Uterus (tissue), 3 donors: ENCODE measurements at regions not wholly inside any gene's neighbourhood (a gene's known extent, or its start where the extent isn't known, plus 50 kb on each side); places are given as distances from the start of the nearest gene placed in this dataset.

Source experiments
- DNase-seq, 2 donors: peaks; one replicate each; pipeline ENCODE4 v3.0.0-alpha.2; 2019 to 2020
- H3K27ac ChIP-seq, 2 donors: fragments of 200-600 bp; sonication (generic); 1 replicate in 1 of 2; 2 replicates in 1 of 2; pipeline ENCODE4 v1.5.1; 2016 to 2018
- H3K27me3 ChIP-seq, 2 donors: fragments of 200-600 bp; sonication (generic); one replicate each; pipeline ENCODE4 v1.5.1; 2018 to 2019; ENCODE audit warnings: control low read depth in 1 of 2
- H3K36me3 ChIP-seq, 2 donors: fragments of 200-600 bp; sonication (generic); one replicate each; pipeline ENCODE4 v1.5.1; 2019; ENCODE audit warnings: control low read depth in 1 of 2
- H3K4me1 ChIP-seq, 2 donors: fragments of 200-600 bp; sonication (generic); one replicate each; pipeline ENCODE4 v1.5.1; 2018 to 2019; ENCODE audit warnings: control low read depth in 1 of 2
- H3K4me3 ChIP-seq, 2 donors: fragments of 200-600 bp; sonication (generic); 1 replicate in 1 of 2; 2 replicates in 1 of 2; pipeline ENCODE4 v1.5.1; 2018 to 2019; ENCODE audit warnings: mild to moderate bottlenecking in 1 of 2
- H3K9me3 ChIP-seq, 2 donors: fragments of 200-600 bp; sonication (generic); one replicate each; pipeline ENCODE4 v1.5.1; 2019; ENCODE audit warnings: control low read depth in 1 of 2
- POLR2A ChIP-seq, 2 donors: fragments of 450-650 bp; IDR thresholded peaks; one replicate each; pipeline ENCODE4 v1.6.1; 2016; ENCODE audit warnings: antibody characterized with exemption in 2 of 2, mild to moderate bottlenecking in 1 of 2, moderate library complexity in 1 of 2
- intact Hi-C: fragments of 100-400 bp; cut with DNase I; formaldehyde crosslinking; loops from one replicate; pipeline ENCODE4 v1.15.1; 2023; ENCODE audit warnings: low total_unique reads
- TF ChIP-seq, protein P1 (sequence below), 4 experiments: fragments of 200-600 bp in 2 of 4; fragments of 450-650 bp in 2 of 4; sonication (generic) in 2 of 4; IDR thresholded peaks; one replicate each; pipeline ENCODE4 v1.5.1; 2016 to 2019; ENCODE audit warnings: antibody characterized with exemption in 4 of 4, mild to moderate bottlenecking in 2 of 4, moderate library complexity in 1 of 4
- donor health status: DM: yes; HTN: yes; CAD: no.

GRCh38 chr3:148229107-148229506 lies 468.6 kb upstream of the AGTR1 start:
- intact Hi-C loops, result no loop called here

DNA sequence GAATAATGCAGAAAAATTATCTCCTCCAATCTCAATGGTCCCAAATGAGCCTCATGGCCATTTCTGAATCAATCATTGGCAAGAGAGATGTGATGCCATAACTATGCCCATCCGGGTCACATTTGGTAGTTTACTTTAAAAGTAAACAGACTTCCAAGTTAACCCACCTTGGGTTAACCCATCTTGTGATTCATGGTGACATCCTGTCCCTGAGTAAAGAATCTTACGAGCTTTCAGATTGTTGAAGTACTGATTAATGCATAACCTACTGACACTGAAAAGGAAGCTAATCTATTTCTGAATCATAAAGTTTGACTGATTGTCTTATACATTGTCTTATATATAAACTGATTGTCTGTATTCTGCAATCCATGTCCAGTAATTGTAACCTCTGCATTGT lies 467.2 kb upstream of the AGTR1 start:
- Histone ChIP-seq H3K4me1 (no peaks in the 10 kb centered on the region), H3K27ac (no peak overlapping the region), H3K9me3 (no peaks in the 10 kb centered on the region), H3K4me3 (no peak overlapping the region), H3K36me3 (no peaks in the 10 kb centered on the region), H3K27me3 (no peaks in the 10 kb centered on the region)
- TF ChIP-seq, protein P1, sequence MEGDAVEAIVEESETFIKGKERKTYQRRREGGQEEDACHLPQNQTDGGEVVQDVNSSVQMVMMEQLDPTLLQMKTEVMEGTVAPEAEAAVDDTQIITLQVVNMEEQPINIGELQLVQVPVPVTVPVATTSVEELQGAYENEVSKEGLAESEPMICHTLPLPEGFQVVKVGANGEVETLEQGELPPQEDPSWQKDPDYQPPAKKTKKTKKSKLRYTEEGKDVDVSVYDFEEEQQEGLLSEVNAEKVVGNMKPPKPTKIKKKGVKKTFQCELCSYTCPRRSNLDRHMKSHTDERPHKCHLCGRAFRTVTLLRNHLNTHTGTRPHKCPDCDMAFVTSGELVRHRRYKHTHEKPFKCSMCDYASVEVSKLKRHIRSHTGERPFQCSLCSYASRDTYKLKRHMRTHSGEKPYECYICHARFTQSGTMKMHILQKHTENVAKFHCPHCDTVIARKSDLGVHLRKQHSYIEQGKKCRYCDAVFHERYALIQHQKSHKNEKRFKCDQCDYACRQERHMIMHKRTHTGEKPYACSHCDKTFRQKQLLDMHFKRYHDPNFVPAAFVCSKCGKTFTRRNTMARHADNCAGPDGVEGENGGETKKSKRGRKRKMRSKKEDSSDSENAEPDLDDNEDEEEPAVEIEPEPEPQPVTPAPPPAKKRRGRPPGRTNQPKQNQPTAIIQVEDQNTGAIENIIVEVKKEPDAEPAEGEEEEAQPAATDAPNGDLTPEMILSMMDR (IDR thresholded peaks at IDR 0.05), result no peak
- no peak for TF ChIP-seq POLR2A (IDR thresholded peaks at IDR 0.05)
- intact Hi-C loops, result no loop called here
- no peak for DNase-seq

More at GRCh38 chr3:148229107-148229506, 468.6 kb upstream of the AGTR1 start:
- DNase-seq, result no peak
- Histone ChIP-seq H3K4me3 (no peak overlapping the region), H3K9me3 (no peaks in the 10 kb centered on the region), H3K4me1 (no peaks in the 10 kb centered on the region), H3K27ac (no peak overlapping the region), H3K27me3 (no peaks in the 10 kb centered on the region), H3K36me3 (no peaks in the 10 kb centered on the region)
- TF ChIP-seq, protein P1 (IDR thresholded peaks at IDR 0.05), result no peak

GRCh38 chr3:148232389-148232788 lies 465.3 kb upstream of the AGTR1 start:
- Histone ChIP-seq H3K36me3 (no peaks in the 10 kb centered on the region), H3K4me1 (no peaks in the 10 kb centered on the region), H3K9me3 (no peaks in the 10 kb centered on the region), H3K27ac (no peak overlapping the region), H3K4me3 (no peak overlapping the region), H3K27me3 (no peaks in the 10 kb centered on the region)
- intact Hi-C loops, result no loop called here
- DNase-seq, result no peak
- TF ChIP-seq, protein P1 (IDR thresholded peaks at IDR 0.05), result no peak
- TF ChIP-seq POLR2A (IDR thresholded peaks at IDR 0.05), result no peak

- Histone ChIP-seq H3K27ac (no peak overlapping the region), H3K36me3 (no peaks in the 10 kb centered on the region), H3K9me3 (no peaks in the 10 kb centered on the region), H3K4me3 (no peak overlapping the region), H3K27me3 (no peaks in the 10 kb centered on the region), H3K4me1 (no peaks in the 10 kb centered on the region)
- intact Hi-C loops, result no loop called here
- DNase-seq, result no peak
- TF ChIP-seq POLR2A (IDR thresholded peaks at IDR 0.05), result no peak
- TF ChIP-seq, protein P1 (IDR thresholded peaks at IDR 0.05), result no peak
Observed at GRCh38 chr3:148233403-148233802, 464.3 kb upstream of the AGTR1 start.

GRCh38 chr3:148234536-148234935 lies 463.2 kb upstream of the AGTR1 start:
- no peaks in the 10 kb centered on the region for H3K4me1 ChIP-seq
- H3K4me3 ChIP-seq, result no peak overlapping the region
- no peaks in the 10 kb centered on the region for H3K27me3 ChIP-seq
- no peaks in the 10 kb centered on the region for H3K9me3 ChIP-seq
- intact Hi-C loops, result no loop called here
- TF ChIP-seq POLR2A (IDR thresholded peaks at IDR 0.05), result no peak
- TF ChIP-seq, protein P1 (IDR thresholded peaks at IDR 0.05), result no peak
- H3K36me3 ChIP-seq, result no peaks in the 10 kb centered on the region
- H3K27ac ChIP-seq, result no peak overlapping the region
- DNase-seq, result no peak
